Activated T-cell treated with anti-CD3 and anti-CD28 coated beads, Interleukin-2, amount 50 U/mL, for 24 hours (primary cell): ENCODE measurements at regions not wholly inside any gene's neighbourhood (a gene's known extent, or its start where the extent isn't known, plus 50 kb on each side); places are given as distances from the start of the nearest gene placed in this dataset.
"Not testable (repeated sequence)": the region's sequence is repeated elsewhere in the genome, so short reads cannot be mapped to it uniquely, and the experiment has no call there.

Experiments used
- DNase-seq: peaks from one replicate; pipeline ENCODE4 v3.0.0-alpha.2; 2020
- H3K27ac Mint-ChIP-seq: 2 replicates; pipeline ENCODE4 v1.8.0; 2020; ENCODE audit warnings: mild to moderate bottlenecking, mixed read lengths
- H3K27me3 Mint-ChIP-seq: 2 replicates; pipeline ENCODE4 v1.8.0; 2020; ENCODE audit warnings: mixed read lengths
- H3K36me3 Mint-ChIP-seq: 2 replicates; pipeline ENCODE4 v1.8.0; 2020; ENCODE audit warnings: low read depth, mixed read lengths
- H3K4me1 Mint-ChIP-seq: 2 replicates; pipeline ENCODE4 v1.8.0; 2020; ENCODE audit warnings: low read depth, mixed read lengths
- H3K4me3 Mint-ChIP-seq: 2 replicates; pipeline ENCODE4 v1.8.0; 2020; ENCODE audit warnings: mild to moderate bottlenecking, moderate library complexity, mixed read lengths
- H3K9me3 Mint-ChIP-seq: 2 replicates; pipeline ENCODE4 v1.8.0; 2020; ENCODE audit warnings: mixed read lengths

DNA sequence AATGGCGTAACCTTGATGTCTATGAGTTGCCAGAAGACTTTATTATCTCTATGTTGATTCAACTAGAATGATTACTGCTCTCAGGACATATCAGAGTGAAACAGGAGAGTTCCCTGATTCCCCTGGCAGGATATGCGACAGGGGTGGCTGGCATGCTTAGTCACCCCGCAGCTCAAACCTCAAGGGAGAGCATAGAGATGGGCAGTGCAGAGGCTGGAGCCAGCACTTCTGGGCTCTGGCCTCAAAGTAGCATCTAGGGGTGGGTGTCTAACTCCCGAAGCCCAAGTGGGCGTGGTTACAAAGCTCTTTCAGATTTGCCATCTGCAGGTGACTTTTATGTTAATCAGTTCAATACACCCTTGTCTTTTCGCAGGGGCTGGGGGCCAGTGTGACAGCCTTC is 391.6 kb downstream of the ADCYAP1 start:
- no peak for DNase-seq
- Mint-ChIP-seq H3K4me1 (no peaks in the 10 kb centered on the region), H3K36me3 (no peaks in the 10 kb centered on the region), H3K27ac (no peak overlapping the region), H3K9me3 (peaks cover 4% of the 10 kb centered on the region), H3K4me3 (no peak overlapping the region), H3K27me3 (no peaks in the 10 kb centered on the region)

DNA sequence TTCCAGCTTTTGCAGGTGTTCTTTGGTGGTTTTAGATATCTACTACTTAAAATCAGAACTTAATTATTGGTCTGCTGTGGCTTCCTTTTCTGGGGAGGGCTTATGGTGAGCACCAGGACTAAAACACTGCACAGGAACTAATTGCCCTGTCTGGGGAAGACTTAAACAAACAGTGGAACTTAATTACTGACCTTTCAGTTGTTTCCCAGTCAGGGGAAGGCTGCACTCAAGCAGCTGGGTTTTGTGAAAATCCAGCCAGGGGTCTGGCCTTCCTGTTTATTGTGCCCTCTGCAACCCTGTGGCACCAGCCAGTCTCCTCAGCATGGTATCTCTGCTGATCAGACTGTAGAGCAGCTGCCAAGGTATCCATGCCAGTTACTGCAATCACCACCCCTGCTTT is 398.2 kb downstream of the ADCYAP1 start:
- no peaks in the 10 kb centered on the region for H3K4me1 Mint-ChIP-seq
- no peak for DNase-seq
- H3K4me3 Mint-ChIP-seq: no peak overlapping the region
- H3K27ac Mint-ChIP-seq: no peak overlapping the region
- H3K9me3 Mint-ChIP-seq: peaks cover 12% of the 10 kb centered on the region
- no peaks in the 10 kb centered on the region for H3K27me3 Mint-ChIP-seq
- H3K36me3 Mint-ChIP-seq: no peaks in the 10 kb centered on the region

DNA sequence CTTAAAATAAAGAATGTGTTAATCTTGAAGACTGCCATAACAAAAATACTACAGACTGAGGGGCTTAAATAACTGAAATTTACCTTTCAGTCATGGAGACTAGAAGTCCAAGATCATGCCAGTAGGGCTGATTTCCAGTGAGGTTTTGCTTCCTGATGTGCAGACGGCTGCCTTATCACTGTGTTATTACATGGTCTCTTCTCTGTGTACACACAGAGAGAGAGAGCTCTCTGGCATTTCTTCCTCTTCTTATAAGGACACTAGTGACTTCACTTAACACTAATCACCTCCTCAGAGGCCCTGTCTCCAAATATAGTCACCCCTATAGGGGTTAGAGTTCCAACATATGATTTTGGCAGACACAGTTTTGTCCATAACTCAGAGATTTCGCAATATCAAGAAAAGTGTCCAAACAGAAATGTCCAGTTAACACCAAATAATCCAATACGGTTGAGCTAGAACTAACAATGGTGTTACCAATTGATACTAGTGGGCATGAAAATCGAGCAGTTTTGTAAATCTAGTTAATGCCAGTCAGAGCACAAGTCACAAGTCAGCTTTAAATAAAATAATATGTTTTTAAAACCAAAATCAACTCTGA is 399.8 kb downstream of the ADCYAP1 start:
- H3K27me3 Mint-ChIP-seq: no peaks in the 10 kb centered on the region
- H3K36me3 Mint-ChIP-seq: no peaks in the 10 kb centered on the region
- no peaks in the 10 kb centered on the region for H3K4me1 Mint-ChIP-seq
- no peak overlapping the region for H3K27ac Mint-ChIP-seq
- H3K4me3 Mint-ChIP-seq: no peak overlapping the region
- H3K9me3 Mint-ChIP-seq: peaks cover 20% of the 10 kb centered on the region
- no peak for DNase-seq

DNA sequence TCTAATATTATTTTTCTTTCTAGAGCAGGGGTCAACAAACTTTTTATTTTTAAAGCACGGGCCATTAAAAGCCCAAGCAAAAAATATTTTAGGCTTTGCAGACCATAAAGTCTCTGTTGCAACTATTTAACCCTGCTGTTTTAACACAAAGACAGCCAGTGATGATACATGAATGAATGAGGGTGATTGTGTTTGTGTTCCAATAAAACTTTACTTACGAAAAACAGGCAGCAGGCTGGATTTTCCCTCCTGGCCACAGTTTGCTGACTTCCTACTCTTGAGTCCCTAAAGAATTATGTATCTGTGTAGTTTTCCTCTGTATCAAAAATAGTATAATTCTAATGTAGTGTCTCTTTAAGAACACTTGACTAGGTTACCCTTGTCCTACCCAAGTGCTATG is 402.0 kb downstream of the ADCYAP1 start:
- H3K4me1 Mint-ChIP-seq: no peaks in the 10 kb centered on the region
- no peaks in the 10 kb centered on the region for H3K36me3 Mint-ChIP-seq
- no peak for DNase-seq
- H3K27ac Mint-ChIP-seq: no peak overlapping the region
- no peak overlapping the region for H3K4me3 Mint-ChIP-seq
- no peaks in the 10 kb centered on the region for H3K27me3 Mint-ChIP-seq
- H3K9me3 Mint-ChIP-seq: peaks cover 15% of the 10 kb centered on the region

DNA sequence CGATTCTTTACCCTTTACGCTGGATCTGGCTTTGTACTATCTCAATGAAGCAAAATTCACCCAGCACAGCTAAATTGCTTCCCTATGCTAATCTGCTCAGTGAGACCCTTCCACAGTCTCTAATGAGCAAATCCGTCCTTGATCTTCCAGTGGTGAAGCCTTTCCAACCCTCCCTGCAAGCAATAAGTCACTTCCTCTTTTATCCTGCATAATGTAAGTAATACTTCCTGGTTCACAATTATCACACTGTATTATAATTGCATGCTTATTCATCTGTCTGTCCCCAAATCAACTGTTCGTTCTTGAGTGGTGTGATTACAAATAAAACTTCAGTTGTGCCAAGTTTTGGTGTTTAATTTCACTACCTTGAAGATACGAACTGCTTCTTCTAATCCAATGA is 404.0 kb downstream of the ADCYAP1 start:
- no peak overlapping the region for H3K27ac Mint-ChIP-seq
- H3K4me3 Mint-ChIP-seq: no peak overlapping the region
- DNase-seq: no peak
- no peaks in the 10 kb centered on the region for H3K4me1 Mint-ChIP-seq
- H3K36me3 Mint-ChIP-seq: no peaks in the 10 kb centered on the region
- no peaks in the 10 kb centered on the region for H3K27me3 Mint-ChIP-seq
- peaks cover 17% of the 10 kb centered on the region for H3K9me3 Mint-ChIP-seq

DNA sequence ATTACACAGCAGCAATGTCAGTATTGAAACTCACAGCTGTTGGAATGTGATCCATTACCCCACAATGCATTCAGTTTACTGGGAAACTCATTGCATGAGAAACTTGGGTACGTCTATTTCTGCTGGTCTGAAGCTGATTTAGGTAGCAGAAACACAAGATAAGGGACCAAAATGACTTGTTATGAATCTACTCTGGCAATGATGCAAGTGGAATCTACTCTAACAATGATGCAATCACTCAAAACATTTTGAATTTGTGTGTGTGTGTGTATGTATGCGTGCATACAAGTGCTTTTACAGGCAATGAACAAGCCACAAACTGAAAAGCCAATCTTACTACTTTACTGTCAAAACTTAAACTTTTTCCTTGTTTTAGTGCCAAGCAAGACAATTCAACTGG is 406.7 kb downstream of the ADCYAP1 start:
- Mint-ChIP-seq H3K27ac (no peak overlapping the region), H3K27me3 (no peaks in the 10 kb centered on the region), H3K9me3 (peaks cover 12% of the 10 kb centered on the region), H3K36me3 (no peaks in the 10 kb centered on the region), H3K4me3 (no peak overlapping the region), H3K4me1 (no peaks in the 10 kb centered on the region)
- DNase-seq: no peak

DNA sequence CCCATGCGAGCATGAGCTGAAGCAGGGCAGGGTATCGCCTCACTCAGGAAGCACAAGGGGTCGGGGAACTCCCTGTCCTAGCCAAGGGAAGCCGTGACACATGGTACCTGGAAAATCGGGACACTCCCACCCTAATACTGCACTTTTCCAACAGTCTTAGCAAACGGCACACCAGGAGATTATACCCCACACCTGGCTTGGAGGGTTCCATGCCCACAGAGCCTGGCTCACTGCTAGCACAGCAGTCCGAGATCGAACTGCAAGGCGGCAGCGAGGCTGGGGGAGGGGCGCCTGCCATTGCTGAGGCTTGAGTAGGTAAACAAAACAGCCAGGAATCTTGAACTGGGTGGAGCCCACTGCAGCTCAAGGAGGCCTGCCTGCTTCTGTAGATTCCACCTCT is 430.7 kb downstream of the ADCYAP1 start:
- not testable (repeated sequence) for H3K4me1 Mint-ChIP-seq, H3K27ac Mint-ChIP-seq, H3K27me3 Mint-ChIP-seq, H3K4me3 Mint-ChIP-seq, DNase-seq, H3K36me3 Mint-ChIP-seq
- peaks cover 20% of the 10 kb centered on the region for H3K9me3 Mint-ChIP-seq

DNA sequence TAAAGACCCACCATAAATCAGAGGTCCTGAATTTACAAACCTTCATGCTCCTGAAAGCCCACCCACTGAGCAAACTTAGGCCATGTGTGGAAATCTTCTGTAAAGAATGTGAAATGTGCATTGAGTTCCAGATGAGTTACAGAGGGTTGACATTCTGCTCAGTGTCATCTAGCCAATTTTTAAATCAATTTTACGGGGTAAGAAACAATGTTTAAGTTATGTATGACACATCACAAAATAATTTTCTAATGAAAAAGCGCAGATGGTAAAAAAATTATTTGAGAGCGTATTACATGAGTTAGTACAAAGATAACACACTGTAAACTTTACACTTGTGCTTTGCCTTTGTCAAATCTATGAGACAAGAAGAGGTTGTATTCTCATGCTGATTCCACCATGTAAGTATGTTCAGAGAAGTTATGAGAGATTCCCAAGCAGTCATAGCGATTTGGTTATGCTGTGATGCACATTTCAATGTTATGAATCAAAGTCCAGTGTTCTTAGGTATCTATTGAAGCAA is 446.3 kb downstream of the ADCYAP1 start:
- no peak for DNase-seq
- Mint-ChIP-seq H3K4me3 (no peak overlapping the region), H3K36me3 (no peaks in the 10 kb centered on the region), H3K27me3 (no peaks in the 10 kb centered on the region), H3K27ac (no peak overlapping the region), H3K9me3 (peaks cover 3% of the 10 kb centered on the region), H3K4me1 (no peaks in the 10 kb centered on the region)

DNA sequence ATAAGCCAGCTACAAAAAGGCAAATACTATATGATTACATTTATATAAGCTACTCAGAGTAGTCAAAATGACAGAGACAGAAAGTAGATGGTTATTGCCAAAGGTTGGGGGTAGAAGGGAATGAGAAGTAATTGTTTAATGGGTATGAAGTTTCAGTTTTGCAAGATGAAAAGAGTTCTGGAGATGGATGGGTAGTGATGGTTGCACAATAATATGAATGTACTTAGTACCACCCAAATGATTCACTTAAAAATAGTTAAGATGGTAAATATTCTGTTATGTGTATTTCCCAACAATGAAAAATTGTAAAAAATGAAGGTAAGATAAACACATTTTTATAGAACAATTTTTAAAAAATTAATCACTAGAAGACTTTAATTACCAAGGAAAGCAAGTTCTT is 448.4 kb downstream of the ADCYAP1 start:
- Mint-ChIP-seq H3K4me3 (no peak overlapping the region), H3K27me3 (no peaks in the 10 kb centered on the region), H3K27ac (no peak overlapping the region), H3K36me3 (no peaks in the 10 kb centered on the region), H3K4me1 (no peaks in the 10 kb centered on the region), H3K9me3 (peaks cover 3% of the 10 kb centered on the region)
- no peak for DNase-seq

DNA sequence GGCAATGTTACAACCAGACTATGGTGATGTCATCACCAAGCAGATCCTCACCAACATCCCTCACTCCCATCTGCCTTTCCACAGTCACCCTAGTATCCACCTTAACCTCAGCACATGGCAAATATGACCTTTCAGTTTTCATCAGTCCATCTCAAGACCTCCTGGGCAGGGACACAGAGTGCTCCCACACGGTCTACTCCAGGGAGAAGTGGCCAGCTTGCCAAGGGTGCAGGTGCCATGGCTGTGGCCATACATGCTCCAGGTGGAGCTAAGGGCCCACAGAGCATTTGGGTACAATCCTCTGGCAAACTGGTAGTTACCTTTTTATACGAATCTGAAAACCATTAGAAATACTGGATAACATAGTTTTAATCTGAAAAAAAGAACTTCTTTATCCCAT is 453.1 kb downstream of the ADCYAP1 start:
- no peaks in the 10 kb centered on the region for H3K27me3 Mint-ChIP-seq
- no peaks in the 10 kb centered on the region for H3K36me3 Mint-ChIP-seq
- no peak overlapping the region for H3K27ac Mint-ChIP-seq
- no peak overlapping the region for H3K4me3 Mint-ChIP-seq
- H3K9me3 Mint-ChIP-seq: peaks cover 2% of the 10 kb centered on the region
- no peaks in the 10 kb centered on the region for H3K4me1 Mint-ChIP-seq
- DNase-seq: no peak

DNA sequence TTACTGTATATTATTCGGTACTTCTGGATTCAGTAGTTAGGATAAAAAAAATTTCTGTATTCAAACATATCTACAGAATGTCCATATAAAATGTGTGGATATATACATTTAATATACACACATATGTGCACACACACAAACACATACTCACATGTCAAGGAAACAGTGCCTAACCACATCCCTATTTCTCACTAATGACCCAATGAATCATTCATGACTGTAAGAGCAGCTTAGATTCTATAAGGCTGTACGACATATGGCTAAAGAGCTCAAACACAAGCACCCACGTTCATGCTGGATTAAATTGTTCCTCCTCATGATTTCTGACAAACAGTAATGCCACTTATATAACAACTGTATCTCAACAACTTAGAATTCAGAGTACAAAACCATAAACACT is 457.3 kb downstream of the ADCYAP1 start:
- peaks cover 2% of the 10 kb centered on the region for H3K9me3 Mint-ChIP-seq
- no peak overlapping the region for H3K27ac Mint-ChIP-seq
- H3K4me1 Mint-ChIP-seq: no peaks in the 10 kb centered on the region
- DNase-seq: no peak
- H3K4me3 Mint-ChIP-seq: no peak overlapping the region
- H3K27me3 Mint-ChIP-seq: no peaks in the 10 kb centered on the region
- no peaks in the 10 kb centered on the region for H3K36me3 Mint-ChIP-seq

DNA sequence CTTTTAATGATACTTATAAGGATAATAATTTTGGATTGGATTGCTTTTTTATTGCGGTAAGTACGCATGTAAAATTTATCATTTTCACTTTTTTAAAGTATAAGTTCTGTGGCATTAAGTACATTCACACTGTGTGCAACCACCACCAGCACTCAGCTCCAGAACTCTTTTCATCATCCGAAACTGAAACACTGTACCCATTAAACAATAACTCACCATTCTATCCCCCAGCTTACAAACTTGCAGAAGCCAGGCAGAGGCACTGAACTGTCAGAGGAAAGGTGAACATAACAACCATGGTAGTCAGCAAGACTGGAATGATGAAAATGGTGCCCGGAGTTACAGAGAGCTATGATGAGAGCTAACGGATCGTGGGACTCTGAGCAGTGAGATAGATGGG is 465.9 kb downstream of the ADCYAP1 start:
- Mint-ChIP-seq H3K36me3 (no peaks in the 10 kb centered on the region), H3K9me3 (no peaks in the 10 kb centered on the region), H3K27me3 (no peaks in the 10 kb centered on the region), H3K27ac (no peak overlapping the region), H3K4me1 (no peaks in the 10 kb centered on the region), H3K4me3 (no peak overlapping the region)
- no peak for DNase-seq

DNA sequence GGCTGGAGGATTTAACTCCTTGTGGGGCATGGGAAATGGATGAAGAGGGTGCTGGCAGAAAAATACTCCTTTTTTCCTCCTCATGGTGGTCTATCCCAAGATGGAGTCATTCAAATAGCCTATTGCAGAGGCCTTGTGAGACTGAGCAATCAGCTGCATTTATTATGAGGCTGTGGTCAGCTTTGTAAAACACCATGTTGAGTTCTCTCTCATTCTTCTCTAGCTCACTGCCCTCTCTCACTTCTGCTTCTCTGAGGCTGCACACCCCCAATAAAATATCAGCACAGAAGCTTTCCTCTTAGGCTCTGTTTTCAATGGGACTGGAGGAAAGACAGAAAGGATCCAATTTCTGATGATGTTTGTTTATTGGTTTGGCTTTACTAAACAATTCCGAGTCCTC is 467.1 kb downstream of the ADCYAP1 start:
- DNase-seq: no peak
- Mint-ChIP-seq H3K9me3 (no peaks in the 10 kb centered on the region), H3K27me3 (no peaks in the 10 kb centered on the region), H3K4me1 (no peaks in the 10 kb centered on the region), H3K36me3 (no peaks in the 10 kb centered on the region), H3K4me3 (no peak overlapping the region), H3K27ac (no peak overlapping the region)

DNA sequence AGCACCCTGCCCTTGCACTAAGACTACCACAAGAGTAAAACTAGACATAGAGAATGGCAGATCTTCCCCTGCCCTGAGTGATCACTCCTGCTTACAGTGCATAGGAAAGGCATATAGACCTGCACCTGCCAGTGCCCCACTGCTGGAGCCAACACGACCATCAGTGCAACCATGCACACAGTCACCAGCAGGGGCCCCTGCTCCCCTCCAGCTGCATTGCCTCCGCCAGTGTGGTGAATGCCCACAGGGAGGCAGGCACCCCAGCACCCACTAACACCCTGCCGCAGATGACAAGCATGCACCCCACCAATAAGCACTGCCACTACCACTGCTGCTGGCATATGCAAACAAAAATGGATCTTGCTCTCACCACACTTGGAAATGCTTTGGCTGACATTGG is 478.8 kb downstream of the ADCYAP1 start:
- Mint-ChIP-seq H3K27ac (no peak overlapping the region), H3K4me3 (no peak overlapping the region), H3K4me1 (no peaks in the 10 kb centered on the region), H3K27me3 (no peaks in the 10 kb centered on the region), H3K9me3 (peaks cover 14% of the 10 kb centered on the region), H3K36me3 (no peaks in the 10 kb centered on the region)
- DNase-seq: no peak

DNA sequence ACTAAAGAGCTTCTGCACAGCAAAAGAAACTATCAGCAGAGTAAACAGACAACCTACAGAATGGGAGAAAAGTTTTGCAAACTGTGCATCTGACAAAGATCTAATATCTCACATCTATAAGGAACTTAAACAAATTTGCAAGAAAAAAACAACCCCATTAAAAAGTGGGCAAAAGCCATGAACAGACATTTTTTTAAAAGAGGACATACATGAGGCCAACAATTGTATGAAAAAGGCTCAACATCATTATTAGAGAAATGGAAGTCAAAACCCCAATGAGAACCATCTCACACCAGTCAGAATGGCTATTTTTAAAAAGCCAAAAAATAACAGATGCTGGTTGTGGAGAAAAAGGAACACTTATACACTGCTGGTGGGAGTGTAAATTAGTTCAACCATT is 483.8 kb downstream of the ADCYAP1 start:
- H3K36me3 Mint-ChIP-seq, H3K4me1 Mint-ChIP-seq, DNase-seq, H3K27ac Mint-ChIP-seq, H3K27me3 Mint-ChIP-seq, H3K4me3 Mint-ChIP-seq: not testable (repeated sequence)
- H3K9me3 Mint-ChIP-seq: peaks cover 14% of the 10 kb centered on the region

DNA sequence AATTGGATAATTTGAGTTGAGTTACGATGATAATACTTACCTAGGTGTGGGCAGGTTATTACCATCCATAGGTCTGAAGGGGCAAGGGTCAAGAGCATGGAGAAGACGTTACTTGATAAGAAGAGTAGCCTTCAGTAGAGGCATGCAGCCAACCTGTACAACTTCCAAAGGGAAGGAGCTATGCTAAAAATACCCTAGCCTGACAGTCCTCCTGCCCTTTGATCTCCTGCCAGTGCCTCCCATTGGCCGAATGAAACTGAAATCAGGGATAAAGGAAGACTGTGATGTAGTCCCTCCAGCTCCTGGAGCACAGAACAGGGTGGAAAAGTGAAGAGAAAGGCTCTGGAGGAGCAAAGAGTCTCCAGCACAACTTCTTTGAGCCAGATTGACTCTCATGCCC is 487.4 kb downstream of the ADCYAP1 start:
- Mint-ChIP-seq H3K4me1 (no peaks in the 10 kb centered on the region), H3K4me3 (no peak overlapping the region), H3K27ac (no peak overlapping the region), H3K27me3 (no peaks in the 10 kb centered on the region), H3K36me3 (no peaks in the 10 kb centered on the region), H3K9me3 (peaks cover 3% of the 10 kb centered on the region)
- DNase-seq: no peak
